Kasumi-1 (cell line): ENCODE measurements at regions not wholly inside any gene's neighbourhood (a gene's known extent, or its start where the extent isn't known, plus 50 kb on each side); places are given as distances from the start of the nearest gene placed in this dataset.
"Not testable (repeated sequence)": the region's sequence is repeated elsewhere in the genome, so short reads cannot be mapped to it uniquely, and the experiment has no call there.

Source experiments
- DNase-seq, 2 experiments: peaks; one replicate each; lab custom pipeline; 2025; lab: John Stamatoyannopoulos, UW

DNA sequence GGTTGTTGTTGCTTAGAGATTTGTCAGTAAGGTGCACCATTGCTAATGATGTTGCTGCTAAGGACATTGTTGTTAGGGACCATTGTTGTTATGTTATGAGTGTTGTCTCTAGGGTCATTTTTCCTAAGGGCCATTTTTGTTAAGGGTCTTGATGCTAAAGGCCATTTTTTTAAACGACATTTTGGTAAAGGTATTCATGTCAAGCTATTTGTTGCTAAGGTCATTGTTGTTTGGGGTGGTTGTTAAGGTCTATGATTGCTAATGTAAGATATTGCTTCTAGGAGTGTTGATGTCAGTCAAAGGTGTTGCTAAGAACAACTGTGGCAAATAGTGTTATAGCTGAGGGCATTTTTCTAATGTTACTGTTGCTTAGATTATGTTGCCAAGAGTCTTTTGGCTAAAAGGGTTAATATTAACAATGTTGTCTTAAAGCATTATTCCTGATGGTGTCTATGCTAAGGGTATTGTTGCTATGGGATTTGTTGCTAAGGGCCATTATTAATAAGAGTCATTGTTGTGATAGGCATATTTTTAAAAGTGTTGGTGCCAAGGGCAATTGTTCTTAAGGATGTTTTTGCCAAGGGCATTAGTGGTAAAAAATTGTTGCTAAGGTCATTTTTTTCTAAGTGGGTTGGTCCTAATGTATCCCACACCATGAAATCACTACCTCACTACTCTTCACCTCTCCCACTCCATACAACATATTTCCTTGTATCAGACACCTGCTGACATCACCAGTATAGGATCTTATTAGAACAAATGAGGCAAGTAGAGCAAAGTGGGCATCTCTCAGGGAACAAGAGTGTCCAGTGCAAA is 56.2 kb downstream of the SPATA31A6 start:
- not testable (repeated sequence) for DNase-seq

DNA sequence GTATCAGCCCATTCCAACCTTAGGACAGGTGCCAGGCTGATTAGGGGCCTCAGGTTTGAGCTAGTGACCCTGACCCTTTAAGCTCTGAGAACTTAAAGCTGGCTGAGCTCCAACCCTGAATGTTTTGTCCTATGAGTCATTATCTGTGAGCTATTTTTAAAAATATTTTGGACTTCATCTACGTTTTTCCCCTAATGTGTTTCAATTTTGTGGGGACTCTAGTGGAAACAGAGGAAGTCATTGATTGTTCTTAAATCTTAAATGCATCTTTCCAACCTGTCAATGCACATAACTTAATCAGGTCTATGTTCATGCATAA is 56.8 kb downstream of the SPATA31A6 start:
- DNase-seq = not testable (repeated sequence)

DNA sequence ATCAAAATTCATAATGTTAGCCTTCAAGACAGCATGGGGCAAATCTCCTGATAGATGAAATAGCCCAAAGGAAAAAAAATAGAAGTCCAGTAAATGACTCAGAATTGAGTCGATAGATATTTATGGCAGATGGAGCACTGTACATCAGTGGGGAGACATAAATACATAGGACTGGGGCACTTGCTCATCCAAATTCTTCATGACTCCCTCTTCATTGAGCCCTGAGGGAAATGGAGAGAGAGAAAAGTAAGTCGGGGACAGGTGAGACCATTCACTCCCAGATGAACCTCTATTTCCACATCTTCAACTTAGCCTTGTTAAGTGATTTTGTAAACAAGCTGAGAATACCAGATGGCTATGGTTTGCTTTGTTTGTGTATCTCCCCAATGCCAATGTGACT is 59.8 kb downstream of the SPATA31A6 start:
- DNase-seq = not testable (repeated sequence)

- not testable (repeated sequence) for DNase-seq
Observed at GRCh38 chr9:42243822-42244221, 60.4 kb downstream of the SPATA31A6 start.

DNA sequence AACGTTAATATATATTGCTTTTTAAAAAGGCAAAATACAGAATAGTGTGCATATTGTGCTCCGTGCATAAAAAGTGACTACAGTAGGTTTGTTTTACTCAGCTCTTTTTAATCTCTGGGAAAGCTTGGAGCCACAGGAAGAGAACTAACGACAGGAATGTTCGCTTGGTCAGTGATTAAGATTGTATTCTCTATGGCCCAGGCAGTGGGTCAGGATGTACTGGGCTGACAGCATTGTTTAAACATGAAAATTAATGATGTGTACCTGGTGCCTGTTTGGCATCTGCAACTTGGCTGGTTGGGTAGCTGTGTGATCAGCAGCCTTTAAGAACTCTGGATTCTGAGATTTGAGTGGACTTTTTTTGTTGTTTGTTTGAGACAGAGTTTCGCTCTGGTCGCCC is 85.3 kb downstream of the SPATA31A6 start:
- not testable (repeated sequence) for DNase-seq

GRCh38 chr9:42269171-42269570 is 85.7 kb downstream of the SPATA31A6 start:
- DNase-seq = not testable (repeated sequence)

DNA sequence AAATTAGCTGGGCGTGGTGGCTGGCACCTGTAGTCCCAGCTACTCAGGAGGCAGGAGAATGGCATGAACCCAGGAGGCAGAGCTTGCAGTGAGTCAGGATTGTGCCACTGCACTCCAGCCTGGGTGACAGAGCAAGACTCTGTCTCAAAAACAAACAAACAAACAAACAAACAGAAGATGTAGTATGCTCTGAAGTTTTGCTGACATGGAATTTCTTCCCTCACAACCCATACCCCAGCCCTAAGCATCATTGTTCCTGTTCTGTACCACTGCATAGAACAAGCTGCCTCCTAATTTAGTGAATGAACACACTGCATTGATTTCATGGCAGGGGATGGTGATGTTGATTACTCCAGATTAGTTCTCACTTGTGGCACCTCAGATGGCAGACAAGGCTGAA is 89.7 kb downstream of the SPATA31A6 start:
- not testable (repeated sequence) for DNase-seq

- no peak for DNase-seq
Observed at GRCh38 chr9:42275141-42275540, 91.7 kb downstream of the SPATA31A6 start.

DNA sequence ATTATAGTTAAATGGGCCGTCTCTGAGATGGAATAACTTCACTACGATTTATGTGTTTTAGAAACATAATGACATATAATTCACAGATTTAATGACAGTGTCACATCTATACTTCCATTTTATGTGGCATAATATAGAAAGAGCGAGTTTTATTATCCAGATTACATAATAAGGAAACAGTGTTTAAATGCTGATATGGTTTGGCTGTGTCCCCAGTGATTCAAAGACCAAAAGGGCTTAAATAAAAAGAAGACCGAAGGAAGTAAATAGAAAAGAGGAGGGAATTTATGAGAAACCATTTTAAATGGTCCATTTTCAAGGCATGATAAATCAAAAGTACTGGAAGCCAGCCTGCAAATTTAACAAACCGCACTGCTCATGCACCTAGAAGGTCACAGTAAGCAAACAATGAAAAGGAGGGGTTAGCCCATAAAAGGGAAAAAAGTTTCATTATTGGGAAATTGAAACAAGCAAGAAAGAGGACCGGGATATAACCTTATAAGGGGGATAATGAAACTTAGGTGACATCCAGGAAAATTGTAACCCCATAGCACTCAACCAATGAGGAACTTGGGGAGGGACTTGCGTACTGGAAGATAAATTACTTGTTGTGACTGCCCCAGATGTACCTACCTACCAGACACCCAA is 99.2 kb downstream of the SPATA31A6 start:
- not testable (repeated sequence) for DNase-seq

GRCh38 chr9:42283179-42283543 is 99.7 kb downstream of the SPATA31A6 start:
- DNase-seq = not testable (repeated sequence)

GRCh38 chr9:42286145-42286845 is 102.8 kb downstream of the SPATA31A6 start:
- DNase-seq = not testable (repeated sequence)

- not testable (repeated sequence) for DNase-seq
Observed at GRCh38 chr9:42288002-42288864, 104.8 kb downstream of the SPATA31A6 start.

DNA sequence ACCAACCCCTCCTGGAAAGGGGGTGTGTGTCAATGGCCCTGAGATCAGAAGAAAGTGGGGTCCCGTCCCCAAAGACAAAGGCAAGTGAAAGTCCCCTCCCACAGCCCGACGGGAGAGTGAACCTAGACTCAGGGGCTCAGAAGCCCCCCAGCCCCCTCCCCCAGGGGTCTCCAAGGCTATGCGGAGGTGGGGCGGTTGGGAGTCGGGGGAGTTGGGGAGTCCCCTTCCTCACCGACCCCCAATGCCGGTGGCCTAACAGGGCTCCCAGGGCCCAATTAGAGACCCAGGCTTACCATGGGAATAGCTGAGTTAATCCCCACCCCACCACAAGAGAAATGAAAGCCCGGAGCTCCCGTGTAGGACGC is 105.4 kb downstream of the SPATA31A6 start:
- not testable (repeated sequence) for DNase-seq

GRCh38 chr9:42300124-42300523 is 116.7 kb downstream of the SPATA31A6 start:
- DNase-seq = not testable (repeated sequence)

DNA sequence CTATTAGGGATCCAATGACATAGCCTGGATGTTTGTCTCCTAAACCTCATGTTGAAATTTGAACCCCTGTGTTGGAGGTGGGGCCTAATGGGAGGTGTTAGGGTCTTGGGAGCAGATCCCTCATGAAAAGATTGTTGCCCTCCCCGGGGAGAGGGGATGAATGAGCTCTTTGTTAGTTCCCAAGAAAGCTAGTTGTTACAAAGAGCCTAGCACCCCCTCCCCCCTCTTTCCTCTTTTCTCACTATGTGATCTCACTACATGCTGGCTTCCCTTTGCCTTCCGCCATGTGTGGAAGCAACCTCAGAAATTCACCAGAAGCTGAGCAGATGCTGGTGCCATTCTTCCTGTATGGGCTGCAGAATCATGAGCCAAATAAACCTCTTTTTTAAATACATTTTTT is 123.2 kb downstream of the SPATA31A6 start:
- DNase-seq = not testable (repeated sequence)

DNA sequence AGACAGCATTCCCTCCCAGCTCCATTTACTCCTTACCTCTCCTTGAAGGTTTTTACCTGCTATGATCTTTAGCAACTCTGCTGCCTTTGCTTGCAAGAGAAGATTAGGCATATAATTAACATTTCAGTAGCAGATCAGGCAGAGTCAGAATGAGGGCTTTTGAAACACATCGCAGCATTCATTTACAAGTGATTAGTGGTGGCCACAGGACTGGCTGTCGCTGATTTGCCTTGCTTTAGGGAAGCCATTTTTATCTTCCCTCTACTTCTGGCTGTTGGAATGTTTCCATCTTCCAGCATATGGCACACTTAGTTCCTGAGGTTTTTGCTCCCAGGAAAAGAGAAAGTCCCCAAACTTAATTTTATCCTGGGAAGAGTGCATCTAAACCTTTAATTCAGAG is 124.0 kb downstream of the SPATA31A6 start:
- DNase-seq = not testable (repeated sequence)

DNA sequence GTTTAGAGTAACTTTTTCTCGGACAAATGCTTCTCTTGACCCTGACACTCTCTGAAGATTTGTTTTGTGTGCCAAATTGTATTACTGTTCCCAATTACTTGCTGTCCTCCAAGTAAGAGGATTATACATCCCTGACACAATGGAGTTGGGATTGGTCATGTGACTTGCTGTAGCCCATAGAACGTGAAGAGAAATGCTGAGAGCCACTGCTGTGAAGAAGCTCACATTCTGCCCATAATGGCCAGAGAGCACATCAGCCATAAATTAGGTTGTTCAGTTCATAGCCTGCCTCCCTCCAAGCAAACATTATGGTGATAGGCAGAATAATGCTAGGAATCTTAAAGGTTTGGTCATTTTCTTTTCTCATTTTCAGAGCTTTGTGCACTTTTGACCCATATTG is 127.5 kb downstream of the SPATA31A6 start:
- DNase-seq = not testable (repeated sequence)

- DNase-seq = not testable (repeated sequence)
Observed at GRCh38 chr9:42316026-42316425, 132.6 kb downstream of the SPATA31A6 start.

DNA sequence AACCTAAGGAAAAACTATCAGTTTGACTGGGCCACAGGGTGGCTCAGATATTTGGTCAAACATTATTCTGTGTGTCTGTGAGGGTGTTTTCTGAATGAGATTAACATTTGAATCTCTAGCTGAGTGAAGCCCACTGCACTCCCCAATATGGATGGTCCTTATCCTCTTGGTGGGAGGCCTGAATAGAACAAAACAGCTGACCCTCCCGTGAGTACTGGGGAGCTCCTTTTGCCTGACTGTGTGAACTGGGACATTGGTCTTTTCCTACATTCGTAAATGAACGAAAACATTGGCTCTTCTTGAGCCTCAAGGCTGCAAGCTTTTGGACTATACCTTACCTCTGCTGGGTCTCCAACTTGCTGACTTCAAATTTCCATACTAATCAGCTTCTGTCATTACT is 134.2 kb downstream of the SPATA31A6 start:
- DNase-seq = not testable (repeated sequence)

DNA sequence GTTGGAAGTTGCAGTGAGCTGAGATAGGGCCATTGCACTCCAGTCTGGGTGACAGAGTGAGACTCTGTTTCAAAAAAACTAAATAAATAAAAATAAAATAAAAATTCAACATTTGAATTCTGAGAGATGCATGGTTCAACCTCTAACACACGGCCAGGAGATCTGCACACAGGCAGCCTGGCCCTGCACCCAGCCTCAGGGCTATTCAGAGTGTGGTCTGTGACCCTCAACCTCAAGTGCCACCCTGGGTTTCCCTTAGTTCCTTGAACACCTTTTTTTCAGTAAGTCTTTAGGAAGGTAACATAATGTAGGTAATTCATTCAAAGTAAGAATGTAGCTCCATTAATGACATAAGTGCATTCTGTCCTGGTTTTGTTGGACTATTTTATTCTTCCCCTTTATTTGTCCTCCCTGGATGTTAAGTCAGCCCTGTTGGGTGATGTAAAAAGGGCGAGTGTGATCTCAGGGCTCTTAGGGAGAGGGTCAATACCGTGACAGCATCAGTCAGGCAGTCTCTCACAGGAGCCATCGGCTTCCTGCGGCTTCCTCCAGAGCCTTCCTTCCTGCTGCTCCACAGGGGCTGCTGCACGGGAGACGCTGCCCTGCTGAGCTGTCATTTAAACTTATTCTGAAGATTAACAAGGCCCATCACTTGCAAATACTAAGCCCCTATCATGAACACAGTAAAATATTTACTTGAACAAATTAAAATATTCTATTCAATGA is 139.8 kb downstream of the SPATA31A6 start:
- DNase-seq = not testable (repeated sequence)

DNA sequence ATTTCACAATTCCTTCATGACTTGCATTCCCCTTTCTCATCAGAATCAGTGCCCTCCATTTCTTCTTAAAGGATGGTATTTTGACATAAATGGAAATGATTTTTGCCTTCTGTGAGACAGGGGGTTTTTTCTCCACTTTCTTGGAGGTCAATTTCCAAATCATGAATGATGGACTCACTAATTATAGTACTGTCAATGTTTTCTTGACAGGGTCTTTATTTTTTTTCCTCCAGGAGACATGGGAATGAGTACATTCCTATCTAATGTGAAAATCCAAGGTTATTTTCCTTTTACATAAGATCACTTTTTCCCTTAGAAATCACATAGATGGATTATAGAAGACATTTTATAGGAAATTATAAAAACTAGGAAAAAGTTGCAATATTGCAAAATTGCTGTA is 141.7 kb downstream of the SPATA31A6 start:
- DNase-seq = not testable (repeated sequence)
